ENCODE measurements at regions not wholly inside any gene's neighbourhood (a gene's known extent, or its start where the extent isn't known, plus 50 kb on each side); places are given as distances from the start of the nearest gene placed in this dataset.

DNA sequence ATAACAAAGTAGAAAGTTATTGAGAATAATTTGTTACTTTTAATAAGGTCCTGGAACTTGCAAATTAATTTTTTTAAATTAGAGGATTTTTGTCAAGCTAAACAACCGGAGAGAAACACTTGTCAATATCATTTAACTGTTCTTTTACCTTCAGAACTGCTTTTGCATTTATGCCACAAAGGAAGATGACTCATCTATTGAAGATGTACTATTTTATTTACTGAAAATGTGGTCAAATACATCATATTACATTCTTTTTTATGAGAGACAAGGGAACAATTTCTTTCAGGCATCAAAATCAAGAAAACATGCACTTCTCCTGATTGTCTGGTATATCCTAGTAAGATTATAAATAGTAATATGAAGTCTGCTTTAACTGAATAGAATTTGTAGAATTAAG, 558.2 kb upstream of the PRMT6 start:
- intact Hi-C loops (cut with DNase I; ENCODE audit: low total_unique reads) (no loop called here), in situ Hi-C loops (cut with MboI; ENCODE audit: low sequenced_read_pairs in 4 of 4) (no loop called here)
- ATAC-seq (no peak), DNase-seq (no peak)
- H3K27ac ChIP-seq: no peak overlapping the region
- no peaks in the 10 kb centered on the region for H3K9me3 ChIP-seq
- TF ChIP-seq POLR2A (IDR thresholded peaks at IDR 0.05) (no peak), CTCF (IDR thresholded peaks at IDR 0.05 in 4 of 5, conservative IDR thresholded peaks at IDR 0.05 in 1 of 5) (no peak)
- no peaks in the 10 kb centered on the region for H3K4me1 ChIP-seq
- H3K4me3 ChIP-seq: no peak overlapping the region
- H3K36me3 ChIP-seq: no peaks in the 10 kb centered on the region
- no peaks in the 10 kb centered on the region for H3K27me3 ChIP-seq

- Histone ChIP-seq H3K9me3 (no peaks in the 10 kb centered on the region), H3K27ac (no peak overlapping the region), H3K27me3 (no peaks in the 10 kb centered on the region), H3K4me3 (no peak overlapping the region), H3K36me3 (no peaks in the 10 kb centered on the region), H3K4me1 (no peaks in the 10 kb centered on the region)
- intact Hi-C loops (cut with DNase I; ENCODE audit: low total_unique reads) (no loop called here), in situ Hi-C loops (cut with MboI; ENCODE audit: low sequenced_read_pairs in 4 of 4) (no loop called here)
- DNase-seq: no peak
- no peak for ATAC-seq
- no peak for TF ChIP-seq CTCF (IDR thresholded peaks at IDR 0.05 in 4 of 5, conservative IDR thresholded peaks at IDR 0.05 in 1 of 5)
- TF ChIP-seq POLR2A (IDR thresholded peaks at IDR 0.05): no peak
Observed at GRCh38 chr1:106502659-106503058, 553.8 kb upstream of the PRMT6 start.

DNA sequence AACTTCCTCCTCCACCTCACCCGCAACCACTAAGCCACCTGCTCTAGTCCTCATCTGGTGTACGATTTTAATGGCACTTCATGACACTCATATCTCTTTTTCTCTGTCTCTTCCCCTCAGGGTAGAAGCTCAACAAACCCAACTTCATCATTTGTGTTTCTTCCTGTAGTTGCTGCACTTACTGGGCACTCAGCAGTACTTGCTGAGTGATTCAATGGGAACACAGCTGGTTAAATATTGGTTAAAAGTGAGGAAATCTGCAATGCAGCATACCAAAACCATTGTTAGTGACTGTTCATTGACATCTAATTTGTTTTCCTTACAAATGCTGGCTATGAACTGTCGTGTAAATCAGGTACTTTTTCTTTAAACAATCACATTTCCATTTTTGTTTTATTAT, 541.1 kb upstream of the PRMT6 start:
- H3K27me3 ChIP-seq: no peaks in the 10 kb centered on the region
- H3K36me3 ChIP-seq: no peaks in the 10 kb centered on the region
- TF ChIP-seq POLR2A (IDR thresholded peaks at IDR 0.05) (no peak), CTCF (IDR thresholded peaks at IDR 0.05 in 4 of 5, conservative IDR thresholded peaks at IDR 0.05 in 1 of 5) (no peak)
- no peak overlapping the region for H3K27ac ChIP-seq
- H3K9me3 ChIP-seq: no peaks in the 10 kb centered on the region
- intact Hi-C loops (cut with DNase I; ENCODE audit: low total_unique reads): no loop called here
- in situ Hi-C loops (cut with MboI; ENCODE audit: low sequenced_read_pairs in 4 of 4): no loop called here
- H3K4me1 ChIP-seq: no peaks in the 10 kb centered on the region
- no peak overlapping the region for H3K4me3 ChIP-seq
- DNase-seq: no peak
- no peak for ATAC-seq

- intact Hi-C loops (cut with DNase I; ENCODE audit: low total_unique reads) (no loop called here), in situ Hi-C loops (cut with MboI; ENCODE audit: low sequenced_read_pairs in 4 of 4) (no loop called here)
- H3K4me3 ChIP-seq: no peak overlapping the region
- H3K9me3 ChIP-seq: no peaks in the 10 kb centered on the region
- ATAC-seq: no peak
- TF ChIP-seq CTCF (IDR thresholded peaks at IDR 0.05 in 4 of 5, conservative IDR thresholded peaks at IDR 0.05 in 1 of 5) (no peak), POLR2A (IDR thresholded peaks at IDR 0.05) (no peak)
- no peaks in the 10 kb centered on the region for H3K36me3 ChIP-seq
- no peaks in the 10 kb centered on the region for H3K4me1 ChIP-seq
- DNase-seq: no peak
- H3K27me3 ChIP-seq: no peaks in the 10 kb centered on the region
- H3K27ac ChIP-seq: no peak overlapping the region
Observed at GRCh38 chr1:106517224-106517623, 539.2 kb upstream of the PRMT6 start.

GRCh38 chr1:106523497-106523896, 533.0 kb upstream of the PRMT6 start:
- no peak overlapping the region for H3K27ac ChIP-seq
- DNase-seq: no peak
- no peak overlapping the region for H3K4me3 ChIP-seq
- no peaks in the 10 kb centered on the region for H3K4me1 ChIP-seq
- in situ Hi-C loops (cut with MboI; ENCODE audit: low sequenced_read_pairs in 4 of 4): no loop called here
- no peaks in the 10 kb centered on the region for H3K36me3 ChIP-seq
- no peaks in the 10 kb centered on the region for H3K27me3 ChIP-seq
- intact Hi-C loops (cut with DNase I; ENCODE audit: low total_unique reads): no loop called here
- no peaks in the 10 kb centered on the region for H3K9me3 ChIP-seq
- TF ChIP-seq CTCF (IDR thresholded peaks at IDR 0.05 in 4 of 5, conservative IDR thresholded peaks at IDR 0.05 in 1 of 5) (no peak), POLR2A (IDR thresholded peaks at IDR 0.05) (no peak)
- no peak for ATAC-seq
